CD4-positive, alpha-beta T cell (primary cell): ENCODE measurements at regions not wholly inside any gene's neighbourhood (a gene's known extent, or its start where the extent isn't known, plus 50 kb on each side); places are given as distances from the start of the nearest gene placed in this dataset.

ENCODE experiments used
- ATAC-seq: fragments of 200-7000 bp; cut with Tn5 transposase; one replicate; pipeline ENCODE4 v1.10.0; 2022; ENCODE audit warnings: mild to moderate bottlenecking; ENCODE audit not compliant: poor library complexity
- CTCF ChIA-PET: fragments of 350-600 bp; sonication (Branson Sonifier 250); formaldehyde crosslinking; loops from one replicate; lab custom pipeline; 2021; ENCODE audit warnings: antibody characterized with exemption, inconsistent platforms; lab: Charles Lee
- POLR2A ChIA-PET: fragments of 350-600 bp; sonication (Branson Sonifier 250); formaldehyde crosslinking; loops from one replicate; lab custom pipeline; 2021; ENCODE audit warnings: antibody characterized with exemption, inconsistent platforms; lab: Charles Lee
- DNase-seq, 14 experiments: peaks; one replicate each; pipeline ENCODE4 v3.0.0-alpha.2; 2013 to 2020; ENCODE audit warnings: mixed read lengths in 2 of 14
- H3K27ac ChIP-seq, 2 donors: one replicate each; pipeline versions ENCODE4 v1.5.1 to v1.7.0; 2013; ENCODE audit warnings: low read length in 2 of 2, low read depth in 1 of 2, mild to moderate bottlenecking in 1 of 2
- H3K27me3 ChIP-seq, 2 experiments: 1 replicate in 1 of 2; 2 replicates in 1 of 2; pipeline versions ENCODE4 v1.6.1 to v1.7.0; 2013; ENCODE audit warnings: low read length in 2 of 2, control low read depth in 1 of 2, mild to moderate bottlenecking in 1 of 2, moderate library complexity in 1 of 2; ENCODE audit not compliant: insufficient read depth in 2 of 2, control insufficient read depth in 1 of 2
- H3K36me3 ChIP-seq: one replicate; pipeline ENCODE4 v1.6.1; 2013; ENCODE audit warnings: low read length, control low read depth; ENCODE audit not compliant: insufficient read depth
- H3K4me1 ChIP-seq: one replicate; pipeline ENCODE4 v1.6.1; 2013; ENCODE audit warnings: low read length, control low read depth; ENCODE audit not compliant: insufficient read depth
- H3K4me3 ChIP-seq: one replicate; pipeline ENCODE4 v1.5.1; 2013; ENCODE audit warnings: mild to moderate bottlenecking, low read length, moderate library complexity
- H3K9me3 ChIP-seq, 2 experiments: 1 replicate in 1 of 2; 2 replicates in 1 of 2; pipeline versions ENCODE4 v1.6.1 to v1.7.0; 2013; ENCODE audit warnings: low read length in 2 of 2, mild to moderate bottlenecking in 2 of 2, control low read depth in 1 of 2, moderate library complexity in 1 of 2; ENCODE audit not compliant: control insufficient read depth in 1 of 2, insufficient read depth in 1 of 2
- H3K27ac Mint-ChIP-seq: one replicate; pipeline ENCODE4 v1.8.0; 2020; ENCODE audit warnings: mixed read lengths
- H3K27me3 Mint-ChIP-seq: one replicate; pipeline ENCODE4 v1.8.0; 2021; ENCODE audit warnings: mixed read lengths
- H3K36me3 Mint-ChIP-seq: one replicate; pipeline ENCODE4 v1.8.0; 2021; ENCODE audit warnings: low read depth, mixed read lengths
- H3K4me1 Mint-ChIP-seq: one replicate; pipeline ENCODE4 v1.8.0; 2021; ENCODE audit warnings: low read depth, mixed read lengths
- H3K4me3 Mint-ChIP-seq: one replicate; pipeline ENCODE4 v1.8.0; 2020; ENCODE audit warnings: mild to moderate bottlenecking, mixed read lengths
- H3K9me3 Mint-ChIP-seq: one replicate; pipeline ENCODE4 v1.8.0; 2020; ENCODE audit warnings: mixed read lengths
- intact Hi-C, 2 experiments: fragments of 100-400 bp; cut with DNase I in 1 of 2; cut with micrococcal nuclease in 1 of 2; formaldehyde crosslinking; loops; one replicate each; pipeline versions ENCODE4 v1.15.1 to v1.9.0; 2023 to 2025; cut with DNase I, micrococcal nuclease
- TF ChIP-seq, protein P1 (sequence below): fragments of 200-600 bp; IDR thresholded peaks from one replicate; pipeline ENCODE4 v1.8.0; 2022; ENCODE audit warnings: antibody characterized with exemption, mild to moderate bottlenecking

DNA sequence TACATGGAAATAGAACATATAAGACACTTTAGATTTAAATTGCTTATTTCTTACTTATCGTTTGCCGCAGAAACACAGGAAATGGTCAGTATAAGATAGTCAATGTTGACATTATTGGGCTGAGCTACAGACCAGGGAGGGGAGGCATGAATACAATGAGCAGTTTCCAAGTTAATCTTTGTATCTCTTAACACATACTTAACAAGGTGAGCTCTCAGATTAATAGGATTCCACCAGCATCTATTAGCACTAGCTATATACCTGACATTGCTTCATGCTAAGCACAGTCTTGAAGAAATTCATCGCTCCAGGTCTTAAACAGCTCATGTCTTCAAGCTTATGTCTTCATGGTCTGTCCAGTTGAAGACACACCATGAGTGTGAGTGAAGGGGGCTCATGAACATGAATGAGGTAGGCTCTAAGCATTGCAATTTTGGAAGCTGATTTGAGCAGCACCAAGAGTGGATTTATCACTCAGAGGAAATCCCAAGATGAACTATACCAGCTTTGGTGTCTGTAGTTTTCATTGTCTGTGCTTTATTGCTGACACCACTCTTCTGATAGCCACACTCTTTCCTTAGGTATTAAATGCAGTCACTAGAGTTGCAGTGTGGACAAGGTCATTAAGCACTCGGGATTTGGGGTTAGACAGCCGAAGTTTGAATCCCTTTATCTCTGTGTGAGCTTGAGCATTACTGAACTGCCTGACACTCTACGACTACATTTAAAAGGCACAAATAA is 359.3 kb upstream of the EPHA4 start:
- H3K4me1 Mint-ChIP-seq, result no peaks in the 10 kb centered on the region
- TF ChIP-seq, protein P1, sequence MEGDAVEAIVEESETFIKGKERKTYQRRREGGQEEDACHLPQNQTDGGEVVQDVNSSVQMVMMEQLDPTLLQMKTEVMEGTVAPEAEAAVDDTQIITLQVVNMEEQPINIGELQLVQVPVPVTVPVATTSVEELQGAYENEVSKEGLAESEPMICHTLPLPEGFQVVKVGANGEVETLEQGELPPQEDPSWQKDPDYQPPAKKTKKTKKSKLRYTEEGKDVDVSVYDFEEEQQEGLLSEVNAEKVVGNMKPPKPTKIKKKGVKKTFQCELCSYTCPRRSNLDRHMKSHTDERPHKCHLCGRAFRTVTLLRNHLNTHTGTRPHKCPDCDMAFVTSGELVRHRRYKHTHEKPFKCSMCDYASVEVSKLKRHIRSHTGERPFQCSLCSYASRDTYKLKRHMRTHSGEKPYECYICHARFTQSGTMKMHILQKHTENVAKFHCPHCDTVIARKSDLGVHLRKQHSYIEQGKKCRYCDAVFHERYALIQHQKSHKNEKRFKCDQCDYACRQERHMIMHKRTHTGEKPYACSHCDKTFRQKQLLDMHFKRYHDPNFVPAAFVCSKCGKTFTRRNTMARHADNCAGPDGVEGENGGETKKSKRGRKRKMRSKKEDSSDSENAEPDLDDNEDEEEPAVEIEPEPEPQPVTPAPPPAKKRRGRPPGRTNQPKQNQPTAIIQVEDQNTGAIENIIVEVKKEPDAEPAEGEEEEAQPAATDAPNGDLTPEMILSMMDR, result no peak
- H3K9me3 Mint-ChIP-seq, result no peaks in the 10 kb centered on the region
- no peak overlapping the region for H3K4me3 ChIP-seq
- no peaks in the 10 kb centered on the region for H3K4me1 ChIP-seq
- intact Hi-C loops, result no loop called here
- H3K27ac ChIP-seq, result no peak overlapping the region
- CTCF ChIA-PET, result no interaction called here
- H3K36me3 ChIP-seq, result no peaks in the 10 kb centered on the region
- H3K36me3 Mint-ChIP-seq, result no peaks in the 10 kb centered on the region
- POLR2A ChIA-PET, result no interaction called here
- DNase-seq, result no peak
- H3K27ac Mint-ChIP-seq, result no peak overlapping the region
- H3K9me3 ChIP-seq, result no peaks in the 10 kb centered on the region
- H3K4me3 Mint-ChIP-seq, result no peak overlapping the region
- no peaks in the 10 kb centered on the region for H3K27me3 ChIP-seq
- ATAC-seq, result no peak
- no peaks in the 10 kb centered on the region for H3K27me3 Mint-ChIP-seq

DNA sequence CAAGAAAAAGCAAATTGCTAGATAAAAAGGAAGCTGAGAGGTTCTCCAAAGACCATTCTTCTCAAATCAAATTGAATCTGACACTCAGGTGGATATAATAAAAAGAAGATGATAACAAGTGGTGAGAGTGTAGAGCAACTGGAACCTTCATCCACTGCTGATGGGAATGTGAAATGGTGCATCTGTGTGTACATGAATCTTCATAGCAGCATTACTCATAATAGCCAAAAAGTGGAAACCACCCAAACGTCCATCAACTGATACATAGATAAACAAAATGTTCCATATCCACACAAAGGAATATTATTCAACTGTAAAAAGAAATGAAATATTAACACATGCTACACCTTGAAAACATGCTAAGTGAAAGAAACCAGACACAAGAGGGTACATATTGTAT is 357.2 kb upstream of the EPHA4 start:
- Mint-ChIP-seq H3K27me3 (no peaks in the 10 kb centered on the region), H3K27ac (no peak overlapping the region), H3K9me3 (no peaks in the 10 kb centered on the region), H3K36me3 (no peaks in the 10 kb centered on the region), H3K4me1 (no peaks in the 10 kb centered on the region), H3K4me3 (no peak overlapping the region)
- Histone ChIP-seq H3K27ac (no peak overlapping the region), H3K9me3 (no peaks in the 10 kb centered on the region), H3K36me3 (no peaks in the 10 kb centered on the region), H3K4me3 (no peak overlapping the region), H3K4me1 (no peaks in the 10 kb centered on the region), H3K27me3 (no peaks in the 10 kb centered on the region)
- intact Hi-C loops, result no loop called here
- no peak for ATAC-seq
- POLR2A ChIA-PET, result no interaction called here
- CTCF ChIA-PET, result no interaction called here
- no peak for DNase-seq
- TF ChIP-seq, protein P1, result no peak

DNA sequence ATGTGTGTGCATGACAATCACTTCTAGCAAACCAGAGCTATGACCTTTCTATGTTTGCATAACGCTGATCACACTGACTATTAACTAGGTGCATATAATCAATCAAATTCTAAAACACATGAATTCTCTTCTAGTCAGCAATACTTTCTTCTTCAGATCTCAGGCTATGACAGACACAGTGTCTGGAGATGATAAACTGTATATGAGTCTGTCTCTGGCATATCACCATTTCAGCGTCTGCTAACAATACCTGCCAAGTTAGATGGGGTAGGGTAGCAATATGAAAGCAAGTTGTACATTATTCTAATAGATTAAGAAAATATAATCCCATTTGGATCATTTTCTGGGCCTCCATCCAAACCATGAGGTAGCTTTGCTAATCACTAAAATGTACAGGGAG is 354.2 kb upstream of the EPHA4 start:
- CTCF ChIA-PET, result no interaction called here
- DNase-seq (no peak), ATAC-seq (no peak)
- H3K36me3 Mint-ChIP-seq, result no peaks in the 10 kb centered on the region
- no peaks in the 10 kb centered on the region for H3K9me3 ChIP-seq
- no peaks in the 10 kb centered on the region for H3K9me3 Mint-ChIP-seq
- POLR2A ChIA-PET, result no interaction called here
- H3K4me1 Mint-ChIP-seq, result no peaks in the 10 kb centered on the region
- TF ChIP-seq, protein P1, result no peak
- no peaks in the 10 kb centered on the region for H3K36me3 ChIP-seq
- no peaks in the 10 kb centered on the region for H3K4me1 ChIP-seq
- no peaks in the 10 kb centered on the region for H3K27me3 ChIP-seq
- intact Hi-C loops, result no loop called here
- H3K27ac ChIP-seq, result no peak overlapping the region
- H3K27me3 Mint-ChIP-seq, result no peaks in the 10 kb centered on the region
- H3K4me3 Mint-ChIP-seq, result no peak overlapping the region
- H3K4me3 ChIP-seq, result no peak overlapping the region
- no peak overlapping the region for H3K27ac Mint-ChIP-seq
